HG03378 (cell line): ENCODE measurements at regions not wholly inside any gene's neighbourhood (a gene's known extent, or its start where the extent isn't known, plus 50 kb on each side); places are given as distances from the start of the nearest gene placed in this dataset.

Experiments
- ATAC-seq: cut with Tn5 transposase; IDR thresholded peaks from one replicate; pipeline ENCODE4 v1.9.1; 2021; ENCODE audit warnings: mild to moderate bottlenecking, moderate library complexity; ENCODE audit not compliant: unreplicated experiment

- no peak for ATAC-seq
Observed at GRCh38 chr12:25906651-25907340, 51.7 kb upstream of the RASSF8 start.
